Trophoblast cell (in vitro differentiated cells and primary cell): ENCODE measurements at regions not wholly inside any gene's neighbourhood (a gene's known extent, or its start where the extent isn't known, plus 50 kb on each side); places are given as distances from the start of the nearest gene placed in this dataset.

Experiments
- DNase-seq, 2 donors: peaks; one replicate each; pipeline ENCODE4 v3.0.0-alpha.2; 2016
- H2AFZ ChIP-seq: 2 replicates; pipeline ENCODE4 v1.6.1; 2013; ENCODE audit warnings: low read length, moderate library complexity, mild to moderate bottlenecking; ENCODE audit not compliant: insufficient read depth, poor library complexity
- H2AK5ac ChIP-seq: 2 replicates; pipeline ENCODE4 v1.6.1; 2013; ENCODE audit warnings: mild to moderate bottlenecking, low read length
- H2BK120ac ChIP-seq: 2 replicates; pipeline ENCODE4 v1.6.1; 2013; ENCODE audit warnings: low read length, mild to moderate bottlenecking, moderate library complexity; ENCODE audit not compliant: insufficient read depth, poor library complexity
- H2BK12ac ChIP-seq: 2 replicates; pipeline ENCODE4 v1.6.1; 2013; ENCODE audit warnings: mild to moderate bottlenecking, low read length, moderate library complexity
- H2BK5ac ChIP-seq: 2 replicates; pipeline ENCODE4 v1.6.1; 2013; ENCODE audit warnings: low read length, low read depth, moderate library complexity, mild to moderate bottlenecking; ENCODE audit not compliant: poor library complexity
- H3K14ac ChIP-seq: 2 replicates; pipeline ENCODE4 v1.6.1; 2013; ENCODE audit warnings: mild to moderate bottlenecking, low read length
- H3K18ac ChIP-seq: 2 replicates; pipeline ENCODE4 v1.6.1; 2013; ENCODE audit warnings: mild to moderate bottlenecking, low read length
- H3K23ac ChIP-seq: 2 replicates; pipeline ENCODE4 v1.6.1; 2013; ENCODE audit warnings: low read length
- H3K27ac ChIP-seq: 2 replicates; pipeline ENCODE4 v1.5.1; 2013; ENCODE audit warnings: low read depth, mild to moderate bottlenecking, inconsistent platforms, low read length, moderate library complexity
- H3K27me3 ChIP-seq: 2 replicates; pipeline ENCODE4 v1.6.1; 2013; ENCODE audit warnings: inconsistent platforms, mild to moderate bottlenecking, low read length, moderate library complexity; ENCODE audit not compliant: insufficient read depth
- H3K36me3 ChIP-seq, 2 experiments: 1 replicate in 1 of 2; 2 replicates in 1 of 2; pipeline ENCODE4 v1.6.1; 2013; ENCODE audit warnings: low read length in 2 of 2, mild to moderate bottlenecking in 2 of 2, moderate library complexity in 1 of 2; ENCODE audit not compliant: insufficient read depth in 2 of 2, control insufficient read depth in 1 of 2
- H3K4ac ChIP-seq: 2 replicates; pipeline ENCODE4 v1.6.1; 2013; ENCODE audit warnings: low read depth, mild to moderate bottlenecking, low read length, moderate library complexity
- H3K4me1 ChIP-seq, 2 experiments: 1 replicate in 1 of 2; 2 replicates in 1 of 2; pipeline ENCODE4 v1.6.1; 2013; ENCODE audit warnings: low read length in 2 of 2, mild to moderate bottlenecking in 2 of 2, moderate library complexity in 1 of 2; ENCODE audit not compliant: insufficient read depth in 2 of 2, control insufficient read depth in 1 of 2
- H3K4me2 ChIP-seq: 2 replicates; pipeline ENCODE4 v1.6.1; 2013; ENCODE audit warnings: inconsistent platforms, mild to moderate bottlenecking, low read length, moderate library complexity
- H3K4me3 ChIP-seq: 2 replicates; pipeline ENCODE4 v1.5.1; 2013; ENCODE audit warnings: mild to moderate bottlenecking, low read depth, low read length, inconsistent platforms
- H3K79me1 ChIP-seq: one replicate; pipeline ENCODE4 v1.6.1; 2013; ENCODE audit warnings: low read length
- H3K79me2 ChIP-seq: 2 replicates; pipeline ENCODE4 v1.6.1; 2013; ENCODE audit warnings: low read length, mild to moderate bottlenecking; ENCODE audit not compliant: control insufficient read depth, insufficient read depth, poor library complexity
- H3K9ac ChIP-seq: 2 replicates; pipeline ENCODE4 v1.6.1; 2013; ENCODE audit warnings: mild to moderate bottlenecking, low read length
- H3K9me3 ChIP-seq: 2 replicates; pipeline ENCODE4 v1.6.1; 2013; ENCODE audit warnings: low read depth, mild to moderate bottlenecking, control low read depth, inconsistent platforms, low read length; ENCODE audit not compliant: insufficient read depth
- H4K12ac ChIP-seq: 2 replicates; pipeline ENCODE4 v1.6.1; 2013; ENCODE audit warnings: low read depth, mild to moderate bottlenecking, low read length, moderate library complexity
- H4K8ac ChIP-seq: 2 replicates; pipeline ENCODE4 v1.6.1; 2013; ENCODE audit warnings: low read depth, mild to moderate bottlenecking, low read length, moderate library complexity
- H4K91ac ChIP-seq: one replicate; pipeline ENCODE4 v1.6.1; 2013; ENCODE audit warnings: low read depth, mild to moderate bottlenecking, low read length, moderate library complexity
- WGBS: extraction: QIAGEN DNeasy Blood & Tissue Kit; methylation state at CpG from one replicate; pipeline ENCODE4 v1.1.7; 2013; ENCODE audit warnings: missing lambda C conversion rate; ENCODE audit not compliant: insufficient read length, insufficient coverage; ENCODE audit errors: extremely low coverage; 5-methylcytosine and 5-hydroxymethylcytosine counted together

DNA sequence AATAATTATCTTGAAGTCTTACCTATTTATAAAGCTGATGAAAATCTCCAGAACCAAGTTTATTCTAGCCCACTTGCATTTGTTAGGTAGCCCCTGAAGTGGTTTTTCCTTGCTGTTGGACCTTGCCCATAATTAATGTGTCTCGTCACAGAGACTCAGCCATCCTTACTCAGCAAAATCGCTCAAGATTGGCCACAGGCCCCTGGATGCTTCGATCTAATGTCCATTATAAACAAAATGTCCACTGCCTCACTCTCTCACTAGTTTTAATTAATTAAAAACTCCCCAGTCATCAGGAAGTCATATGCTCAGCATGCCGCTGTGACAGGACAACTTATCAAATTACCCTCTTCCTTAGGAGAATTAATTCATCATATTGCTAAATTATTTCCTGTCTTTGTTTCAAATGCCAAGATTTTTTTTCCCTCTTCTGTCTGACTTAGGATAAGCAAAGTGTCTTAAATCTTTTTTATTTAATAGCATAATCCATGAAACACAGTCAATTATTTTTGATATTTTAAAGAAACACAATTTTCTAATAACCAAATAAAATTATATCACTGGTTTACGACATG lies 126.8 kb upstream of the PCLO start:
- no peak overlapping the region for H3K27ac ChIP-seq
- no peak overlapping the region for H3K23ac ChIP-seq
- H4K91ac ChIP-seq = no peak overlapping the region
- no peak overlapping the region for H3K9ac ChIP-seq
- no peak overlapping the region for H2BK12ac ChIP-seq
- no peak overlapping the region for H2AFZ ChIP-seq
- H3K4me3 ChIP-seq = no peak overlapping the region
- H3K79me2 ChIP-seq = no peaks in the 10 kb centered on the region
- H4K12ac ChIP-seq = no peak overlapping the region
- H3K79me1 ChIP-seq = no peaks in the 10 kb centered on the region
- no peaks in the 10 kb centered on the region for H3K9me3 ChIP-seq
- no peak overlapping the region for H3K18ac ChIP-seq
- no peak for DNase-seq
- H3K4ac ChIP-seq = no peak overlapping the region
- H3K27me3 ChIP-seq = no peaks in the 10 kb centered on the region
- H4K8ac ChIP-seq = no peak overlapping the region
- H2BK5ac ChIP-seq = no peak overlapping the region
- no CpG with 5 or more reads among the region's 5 CpGs for WGBS
- no peak overlapping the region for H3K4me2 ChIP-seq
- no peak overlapping the region for H3K14ac ChIP-seq
- H3K36me3 ChIP-seq = no peaks in the 10 kb centered on the region
- H2BK120ac ChIP-seq = no peak overlapping the region
- no peak overlapping the region for H2AK5ac ChIP-seq
- no peaks in the 10 kb centered on the region for H3K4me1 ChIP-seq

DNA sequence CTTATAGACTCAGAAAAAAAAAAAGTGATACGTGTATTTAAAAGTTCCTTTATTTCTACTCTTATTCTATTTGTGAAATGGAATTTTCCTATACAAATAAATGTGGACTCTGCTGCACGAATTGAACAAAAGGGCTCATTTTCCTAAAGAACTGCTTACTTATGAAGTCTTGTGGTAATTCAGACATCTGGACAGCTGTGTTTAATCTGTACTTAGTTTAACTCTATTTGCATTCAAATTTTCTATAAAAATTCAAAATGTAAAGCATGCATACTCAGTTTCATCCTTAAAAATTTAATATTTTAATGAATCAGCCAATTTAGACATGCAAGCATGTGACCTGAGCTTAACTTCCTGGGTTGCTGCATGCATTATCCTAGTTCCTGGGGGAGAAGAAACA lies 118.0 kb upstream of the PCLO start:
- DNase-seq = no peak
- H3K9me3 ChIP-seq = no peaks in the 10 kb centered on the region
- no CpG with 5 or more reads among the region's 2 CpGs for WGBS
- no peaks in the 10 kb centered on the region for H3K79me2 ChIP-seq
- no peaks in the 10 kb centered on the region for H3K36me3 ChIP-seq
- H3K4me1 ChIP-seq = peaks cover 0 to 3% of the 10 kb centered on the region in 2 experiments
- H3K14ac ChIP-seq = no peak overlapping the region
- no peak overlapping the region for H2AFZ ChIP-seq
- no peak overlapping the region for H4K8ac ChIP-seq
- no peak overlapping the region for H3K4me3 ChIP-seq
- no peak overlapping the region for H3K27ac ChIP-seq
- H2BK120ac ChIP-seq = no peak overlapping the region
- no peak overlapping the region for H2AK5ac ChIP-seq
- H2BK5ac ChIP-seq = no peak overlapping the region
- H4K91ac ChIP-seq = no peak overlapping the region
- no peak overlapping the region for H3K9ac ChIP-seq
- no peak overlapping the region for H4K12ac ChIP-seq
- no peak overlapping the region for H3K23ac ChIP-seq
- H3K4me2 ChIP-seq = no peak overlapping the region
- no peak overlapping the region for H3K18ac ChIP-seq
- H3K79me1 ChIP-seq = no peaks in the 10 kb centered on the region
- no peak overlapping the region for H2BK12ac ChIP-seq
- no peaks in the 10 kb centered on the region for H3K27me3 ChIP-seq
- H3K4ac ChIP-seq = no peak overlapping the region

DNA sequence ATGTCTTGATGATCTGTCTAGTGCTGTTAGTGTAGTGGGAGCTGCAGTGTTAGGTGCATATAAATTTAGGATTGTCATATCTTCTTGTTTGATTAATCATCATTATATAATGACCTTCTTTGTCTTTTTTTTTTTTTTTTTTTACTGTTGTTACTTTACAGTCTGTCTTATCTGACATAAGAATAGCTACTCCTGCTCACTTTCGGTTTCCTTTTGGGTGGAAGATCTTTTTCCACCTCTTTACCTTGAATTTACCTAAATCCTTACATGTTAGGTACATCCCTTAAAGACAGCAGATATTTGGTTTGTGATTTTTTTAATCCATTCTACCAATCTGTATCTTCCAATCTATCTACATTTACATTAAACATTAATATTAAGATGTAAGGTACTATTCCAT lies 113.6 kb upstream of the PCLO start:
- Histone ChIP-seq H2BK120ac (no peak overlapping the region), H3K23ac (no peak overlapping the region), H3K79me1 (no peaks in the 10 kb centered on the region), H4K12ac (no peak overlapping the region), H3K36me3 (no peaks in the 10 kb centered on the region), H4K8ac (no peak overlapping the region), H3K4me1 (no peaks in the 10 kb centered on the region), H3K27me3 (no peaks in the 10 kb centered on the region), H2BK12ac (no peak overlapping the region), H3K18ac (no peak overlapping the region), H3K14ac (no peak overlapping the region), H3K9me3 (no peaks in the 10 kb centered on the region), H3K4me2 (no peak overlapping the region), H2BK5ac (no peak overlapping the region), H2AFZ (no peak overlapping the region), H3K79me2 (no peaks in the 10 kb centered on the region), H3K27ac (no peak overlapping the region), H4K91ac (no peak overlapping the region), H3K4me3 (no peak overlapping the region), H3K9ac (no peak overlapping the region), H3K4ac (no peak overlapping the region), H2AK5ac (no peak overlapping the region)
- no peak for DNase-seq
- WGBS = no CpG with 5 or more reads among the region's 1 CpG

DNA sequence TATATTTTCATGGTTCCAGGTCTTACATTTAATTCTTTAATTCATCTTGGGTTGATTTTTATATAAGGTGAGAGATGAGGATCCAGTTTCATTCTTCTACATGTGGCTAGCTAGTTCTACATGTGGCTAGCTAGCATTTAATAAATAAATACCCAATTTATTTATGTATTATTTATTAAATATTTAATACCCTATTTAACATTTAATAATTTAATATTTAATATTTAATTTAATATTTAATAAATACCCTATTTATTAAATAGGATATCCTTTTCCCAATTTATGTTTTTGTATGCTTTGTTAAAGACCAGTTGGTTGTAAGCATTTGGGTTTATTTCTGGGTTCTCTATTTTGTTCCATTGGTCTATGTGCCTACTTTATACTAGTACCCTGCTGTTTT lies 111.0 kb upstream of the PCLO start:
- Histone ChIP-seq H4K91ac (no peak overlapping the region), H4K12ac (no peak overlapping the region)

More for the DNA sequence above, 111.0 kb upstream of the PCLO start:
- Histone ChIP-seq H2BK120ac (no peak overlapping the region), H3K36me3 (no peaks in the 10 kb centered on the region), H3K27me3 (no peaks in the 10 kb centered on the region), H2AFZ (no peak overlapping the region), H3K4ac (no peak overlapping the region), H2AK5ac (no peak overlapping the region), H3K4me3 (no peak overlapping the region), H3K23ac (no peak overlapping the region), H3K14ac (no peak overlapping the region), H4K8ac (no peak overlapping the region), H3K79me1 (no peaks in the 10 kb centered on the region), H3K9me3 (no peaks in the 10 kb centered on the region), H2BK5ac (no peak overlapping the region), H3K9ac (no peak overlapping the region), H3K18ac (no peak overlapping the region), H3K4me1 (no peaks in the 10 kb centered on the region), H3K4me2 (no peak overlapping the region), H3K79me2 (no peaks in the 10 kb centered on the region), H2BK12ac (no peak overlapping the region), H3K27ac (no peak overlapping the region)
- DNase-seq = no peak
